H1 (cell line): ENCODE measurements at regions not wholly inside any gene's neighbourhood (a gene's known extent, or its start where the extent isn't known, plus 50 kb on each side); places are given as distances from the start of the nearest gene placed in this dataset.

Source experiments
- BRCA1 ChIP-seq: IDR thresholded peaks from 2 replicates; pipeline ENCODE4 v1.6.1; 2012; ENCODE audit warnings: low read depth, low read length, improper control_type of control experiment
- CHD7 ChIP-seq: fragments of 300-600 bp; sonication (generic); IDR thresholded peaks from 2 replicates; pipeline ENCODE4 v1.7.1; 2012; ENCODE audit warnings: low read length, moderate library complexity, mild to moderate bottlenecking, inconsistent platforms; ENCODE audit not compliant: insufficient replicate concordance
- CTBP2 ChIP-seq: IDR thresholded peaks from 2 replicates; pipeline ENCODE4 v1.7.0; 2011; ENCODE audit warnings: borderline replicate concordance, mild to moderate bottlenecking, moderate library complexity, mixed read lengths, low read length; ENCODE audit not compliant: insufficient read depth, insufficient read length
- GABPA ChIP-seq: IDR thresholded peaks from 2 replicates; pipeline ENCODE4 v1.6.1; 2011; ENCODE audit warnings: mild to moderate bottlenecking, low read length, moderate library complexity, borderline replicate concordance; ENCODE audit not compliant: insufficient read depth
- HDAC6 ChIP-seq: IDR thresholded peaks from one replicate; pipeline ENCODE4 v1.7.1; 2012; ENCODE audit warnings: low read depth, mild to moderate bottlenecking, inconsistent platforms, low read length, moderate library complexity
- JUND ChIP-seq: IDR thresholded peaks from 2 replicates; pipeline ENCODE4 v1.6.1; 2011; ENCODE audit warnings: mild to moderate bottlenecking, improper control_type of control experiment, low read length
- MAFK ChIP-seq: IDR thresholded peaks from 2 replicates; pipeline ENCODE4 v1.6.1; 2012; ENCODE audit warnings: low read depth, mild to moderate bottlenecking, improper control_type of control experiment, low read length
- NRF1 ChIP-seq: IDR thresholded peaks from 2 replicates; pipeline ENCODE4 v1.6.1; 2011; ENCODE audit warnings: mild to moderate bottlenecking, low read depth, low read length, improper control_type of control experiment
- RFX5 ChIP-seq: IDR thresholded peaks from 2 replicates; pipeline ENCODE4 v1.6.1; 2011; ENCODE audit warnings: low read depth, low read length, improper control_type of control experiment, borderline replicate concordance
- SIN3A ChIP-seq, 2 experiments: IDR thresholded peaks in 1 of 2; conservative IDR thresholded peaks in 1 of 2; 2 replicates each; pipeline ENCODE4 v1.6.1; 2011 to 2012; ENCODE audit warnings: low read length in 2 of 2, improper control_type of control experiment in 1 of 2, low read depth in 1 of 2, mild to moderate bottlenecking in 1 of 2
- SIX5 ChIP-seq: IDR thresholded peaks from 2 replicates; pipeline ENCODE4 v1.6.1; 2011; ENCODE audit warnings: mild to moderate bottlenecking, low read depth, low read length
- SUZ12 ChIP-seq: fragments of 200-600 bp; sonication (generic); IDR thresholded peaks from 2 replicates; pipeline ENCODE4 v1.6.1; 2012; ENCODE audit warnings: mild to moderate bottlenecking, inconsistent platforms, low read length, moderate library complexity, mixed read lengths
- TAF1 ChIP-seq: IDR thresholded peaks from 2 replicates; pipeline ENCODE4 v1.6.1; 2011; ENCODE audit warnings: mild to moderate bottlenecking, low read depth, low read length

- TF ChIP-seq CHD7 (no peak), SIN3A (conservative IDR thresholded peaks at IDR 0.05 in 1 of 2, IDR thresholded peaks at IDR 0.05 in 1 of 2; ENCODE audit: low read depth in 1 of 2, low read length in 2 of 2) (no peak), GABPA (no peak), SUZ12 (no peak), TAF1 (no peak), NRF1 (no peak), CTBP2 (no peak), SIX5 (no peak), RFX5 (no peak), BRCA1 (no peak), HDAC6 (no peak), MAFK (no peak), JUND (no peak)
Observed at GRCh38 chr3:33994568-33994967, 196.1 kb downstream of the PDCD6IP start (continued).
